ENCODE measurements at regions not wholly inside any gene's neighbourhood (a gene's known extent, or its start where the extent isn't known, plus 50 kb on each side); places are given as distances from the start of the nearest gene placed in this dataset.

DNA sequence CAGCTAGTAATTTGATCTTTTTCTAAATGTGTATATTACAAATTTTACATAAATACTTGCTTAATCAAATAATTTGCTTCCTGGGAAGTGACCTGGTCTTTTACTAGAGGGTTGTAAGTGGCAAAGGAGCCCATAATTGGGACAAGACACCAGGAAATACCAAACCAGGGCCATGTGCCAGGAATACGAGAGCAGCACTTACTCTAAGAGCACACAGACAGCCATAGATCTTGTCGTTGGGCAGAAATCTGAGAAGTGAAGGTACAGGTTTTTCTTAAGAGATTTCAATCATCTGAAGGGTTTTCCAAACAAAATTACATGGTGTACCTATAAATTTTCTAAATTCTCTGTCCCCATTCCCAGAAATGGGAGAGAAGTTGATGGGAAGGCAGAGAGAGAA is 179.3 kb downstream of the HINT1 start:
- H3K9ac ChIP-seq (ENCODE audit: low read depth in 1 of 3, low read length in 3 of 3) = no peak overlapping the region
- no peak overlapping the region for H3K4me3 ChIP-seq (ENCODE audit: low read length in 3 of 3)
- H3K27me3 ChIP-seq (ENCODE audit: control insufficient read depth in 3 of 3, insufficient read depth in 3 of 3, low read length in 3 of 3) = no peaks in the 10 kb centered on the region
- H3K36me3 ChIP-seq (ENCODE audit: control insufficient read depth in 3 of 3, insufficient read depth in 3 of 3, low read length in 3 of 3) = no peaks in the 10 kb centered on the region
- no peaks in the 10 kb centered on the region for H3K4me1 ChIP-seq (ENCODE audit: control insufficient read depth in 3 of 3, insufficient read depth in 3 of 3, low read length in 3 of 3)
- no peaks in the 10 kb centered on the region for H3K9me3 ChIP-seq (ENCODE audit: control insufficient read depth in 3 of 3, low read length in 3 of 3)
- H3K27ac ChIP-seq (ENCODE audit: low read depth, low read length) = no peak overlapping the region

DNA sequence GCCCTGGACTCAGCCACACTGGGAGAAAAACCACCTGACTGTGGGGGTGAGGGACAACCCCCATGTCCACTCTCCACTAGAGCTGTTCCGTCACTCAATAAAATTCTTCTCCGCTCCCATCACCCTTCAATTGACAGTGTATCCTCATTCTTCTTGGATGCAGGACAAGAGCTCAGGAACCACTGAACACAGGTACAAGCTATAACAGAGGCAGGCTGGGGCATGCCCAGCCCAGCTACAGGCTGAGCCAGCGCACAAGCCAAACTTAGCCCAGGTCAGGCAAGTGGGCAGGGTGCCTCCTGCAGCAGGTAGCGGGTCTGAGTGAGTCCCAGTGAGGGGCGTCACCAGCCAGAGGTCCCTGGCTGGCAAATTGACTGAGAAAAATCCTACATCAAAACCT is 183.4 kb downstream of the HINT1 start:
- Histone ChIP-seq H3K9me3 (ENCODE audit: control insufficient read depth in 3 of 3, low read length in 3 of 3) (no peaks in the 10 kb centered on the region), H3K4me1 (ENCODE audit: control insufficient read depth in 3 of 3, insufficient read depth in 3 of 3, low read length in 3 of 3) (no peaks in the 10 kb centered on the region), H3K9ac (ENCODE audit: low read depth in 1 of 3, low read length in 3 of 3) (no peak overlapping the region), H3K4me3 (ENCODE audit: low read length in 3 of 3) (no peak overlapping the region), H3K27ac (ENCODE audit: low read depth, low read length) (no peak overlapping the region), H3K27me3 (ENCODE audit: control insufficient read depth in 3 of 3, insufficient read depth in 3 of 3, low read length in 3 of 3) (no peaks in the 10 kb centered on the region), H3K36me3 (ENCODE audit: control insufficient read depth in 3 of 3, insufficient read depth in 3 of 3, low read length in 3 of 3) (no peaks in the 10 kb centered on the region)

- no peak overlapping the region for H3K4me3 ChIP-seq (ENCODE audit: low read length in 3 of 3)
- no peak overlapping the region for H3K27ac ChIP-seq (ENCODE audit: low read depth, low read length)
- H3K27me3 ChIP-seq (ENCODE audit: control insufficient read depth in 3 of 3, insufficient read depth in 3 of 3, low read length in 3 of 3) = no peaks in the 10 kb centered on the region
- H3K9me3 ChIP-seq (ENCODE audit: control insufficient read depth in 3 of 3, low read length in 3 of 3) = no peaks in the 10 kb centered on the region
- no peaks in the 10 kb centered on the region for H3K4me1 ChIP-seq (ENCODE audit: control insufficient read depth in 3 of 3, insufficient read depth in 3 of 3, low read length in 3 of 3)
- no peaks in the 10 kb centered on the region for H3K36me3 ChIP-seq (ENCODE audit: control insufficient read depth in 3 of 3, insufficient read depth in 3 of 3, low read length in 3 of 3)
- H3K9ac ChIP-seq (ENCODE audit: low read depth in 1 of 3, low read length in 3 of 3) = no peak overlapping the region
Observed at GRCh38 chr5:130978475-130978874, 186.6 kb downstream of the HINT1 start.

- H3K4me1 ChIP-seq (ENCODE audit: control insufficient read depth in 3 of 3, insufficient read depth in 3 of 3, low read length in 3 of 3) = no peaks in the 10 kb centered on the region
- no peak overlapping the region for H3K27ac ChIP-seq (ENCODE audit: low read depth, low read length)
- H3K36me3 ChIP-seq (ENCODE audit: control insufficient read depth in 3 of 3, insufficient read depth in 3 of 3, low read length in 3 of 3) = no peaks in the 10 kb centered on the region
- no peak overlapping the region for H3K4me3 ChIP-seq (ENCODE audit: low read length in 3 of 3)
- no peaks in the 10 kb centered on the region for H3K27me3 ChIP-seq (ENCODE audit: control insufficient read depth in 3 of 3, insufficient read depth in 3 of 3, low read length in 3 of 3)
- H3K9ac ChIP-seq (ENCODE audit: low read depth in 1 of 3, low read length in 3 of 3) = no peak overlapping the region
- H3K9me3 ChIP-seq (ENCODE audit: control insufficient read depth in 3 of 3, low read length in 3 of 3) = no peaks in the 10 kb centered on the region
Observed at GRCh38 chr5:130976493-130976892, 188.6 kb downstream of the HINT1 start.

DNA sequence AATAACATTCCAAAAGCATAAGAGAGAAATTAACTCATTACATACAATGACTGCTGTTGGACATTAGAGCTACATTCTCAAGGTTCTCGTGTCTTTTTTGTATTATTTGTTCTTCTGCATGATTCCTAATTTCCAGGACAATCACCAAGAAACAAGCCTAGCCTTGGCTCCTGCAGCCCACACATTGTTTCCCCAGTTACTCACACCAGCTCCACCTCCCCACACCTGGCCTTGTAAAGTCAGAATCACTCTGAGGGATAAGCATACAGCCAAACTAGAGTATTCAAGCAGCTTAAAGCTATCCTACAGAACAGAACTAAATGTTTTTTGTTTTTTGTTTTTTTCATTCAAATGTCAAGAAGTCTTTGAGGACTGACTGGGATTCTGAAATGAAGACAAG is 189.2 kb downstream of the HINT1 start:
- Histone ChIP-seq H3K27ac (ENCODE audit: low read depth, low read length) (no peak overlapping the region), H3K9ac (ENCODE audit: low read depth in 1 of 3, low read length in 3 of 3) (no peak overlapping the region), H3K27me3 (ENCODE audit: control insufficient read depth in 3 of 3, insufficient read depth in 3 of 3, low read length in 3 of 3) (no peaks in the 10 kb centered on the region), H3K4me3 (ENCODE audit: low read length in 3 of 3) (no peak overlapping the region), H3K36me3 (ENCODE audit: control insufficient read depth in 3 of 3, insufficient read depth in 3 of 3, low read length in 3 of 3) (no peaks in the 10 kb centered on the region), H3K9me3 (ENCODE audit: control insufficient read depth in 3 of 3, low read length in 3 of 3) (no peaks in the 10 kb centered on the region), H3K4me1 (ENCODE audit: control insufficient read depth in 3 of 3, insufficient read depth in 3 of 3, low read length in 3 of 3) (no peaks in the 10 kb centered on the region)

DNA sequence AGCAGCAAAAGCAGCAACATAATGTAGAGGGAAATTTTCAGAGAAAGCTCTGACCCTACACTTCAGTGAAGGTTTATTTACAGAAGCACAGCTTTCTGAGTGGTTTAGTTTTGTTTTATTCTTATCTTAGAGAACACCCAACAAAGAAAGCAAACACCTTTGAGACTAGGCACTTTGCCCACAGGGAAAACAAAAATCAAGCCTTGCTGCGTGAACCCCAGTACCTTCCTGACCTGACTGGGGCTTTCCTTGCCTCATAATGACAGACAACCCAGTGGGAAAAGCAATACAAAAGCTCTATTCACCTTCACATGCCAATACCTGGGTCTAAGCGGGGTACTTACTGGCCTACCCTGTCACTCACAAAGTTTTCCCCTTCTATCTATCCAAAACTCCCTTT is 189.8 kb downstream of the HINT1 start:
- Histone ChIP-seq H3K4me3 (ENCODE audit: low read length in 3 of 3) (no peak overlapping the region), H3K4me1 (ENCODE audit: control insufficient read depth in 3 of 3, insufficient read depth in 3 of 3, low read length in 3 of 3) (no peaks in the 10 kb centered on the region), H3K36me3 (ENCODE audit: control insufficient read depth in 3 of 3, insufficient read depth in 3 of 3, low read length in 3 of 3) (no peaks in the 10 kb centered on the region), H3K9me3 (ENCODE audit: control insufficient read depth in 3 of 3, low read length in 3 of 3) (no peaks in the 10 kb centered on the region), H3K27me3 (ENCODE audit: control insufficient read depth in 3 of 3, insufficient read depth in 3 of 3, low read length in 3 of 3) (no peaks in the 10 kb centered on the region), H3K9ac (ENCODE audit: low read depth in 1 of 3, low read length in 3 of 3) (no peak overlapping the region), H3K27ac (ENCODE audit: low read depth, low read length) (no peak overlapping the region)

DNA sequence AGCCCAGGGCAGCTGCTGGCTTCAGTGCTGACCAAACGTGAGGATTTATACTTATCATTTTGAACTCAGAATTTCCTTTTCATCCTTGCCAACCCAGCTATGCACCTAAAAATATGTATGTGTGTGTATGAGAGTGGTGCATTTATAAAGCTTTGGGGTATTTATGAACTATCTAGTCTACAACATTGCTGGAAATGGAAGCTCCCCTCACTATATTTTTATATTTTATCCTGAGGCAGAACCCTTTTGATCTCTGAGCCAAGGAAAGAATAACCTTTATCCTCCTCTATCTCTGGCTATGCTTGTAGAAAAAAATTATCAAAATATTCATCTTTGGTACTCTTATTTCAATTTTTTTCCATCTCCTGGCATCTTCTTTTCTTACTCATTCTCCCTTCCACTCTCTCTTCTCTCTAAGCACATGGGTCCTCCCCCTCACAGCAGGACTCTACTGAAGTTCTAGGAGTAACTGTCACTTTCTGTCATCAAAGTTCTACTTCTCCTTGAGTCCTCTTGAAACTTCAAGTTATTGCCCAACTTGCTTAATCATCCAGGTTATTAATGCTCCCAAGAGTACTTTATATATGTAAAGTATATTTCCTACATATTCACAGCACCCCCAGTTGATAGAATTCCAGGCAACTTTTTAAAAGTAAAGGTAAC is 190.9 kb downstream of the HINT1 start:
- no peak overlapping the region for H3K9ac ChIP-seq (ENCODE audit: low read depth in 1 of 3, low read length in 3 of 3)
- no peaks in the 10 kb centered on the region for H3K36me3 ChIP-seq (ENCODE audit: control insufficient read depth in 3 of 3, insufficient read depth in 3 of 3, low read length in 3 of 3)
- no peaks in the 10 kb centered on the region for H3K4me1 ChIP-seq (ENCODE audit: control insufficient read depth in 3 of 3, insufficient read depth in 3 of 3, low read length in 3 of 3)
- H3K9me3 ChIP-seq (ENCODE audit: control insufficient read depth in 3 of 3, low read length in 3 of 3) = no peaks in the 10 kb centered on the region
- no peaks in the 10 kb centered on the region for H3K27me3 ChIP-seq (ENCODE audit: control insufficient read depth in 3 of 3, insufficient read depth in 3 of 3, low read length in 3 of 3)
- H3K4me3 ChIP-seq (ENCODE audit: low read length in 3 of 3) = no peak overlapping the region
- no peak overlapping the region for H3K27ac ChIP-seq (ENCODE audit: low read depth, low read length)

DNA sequence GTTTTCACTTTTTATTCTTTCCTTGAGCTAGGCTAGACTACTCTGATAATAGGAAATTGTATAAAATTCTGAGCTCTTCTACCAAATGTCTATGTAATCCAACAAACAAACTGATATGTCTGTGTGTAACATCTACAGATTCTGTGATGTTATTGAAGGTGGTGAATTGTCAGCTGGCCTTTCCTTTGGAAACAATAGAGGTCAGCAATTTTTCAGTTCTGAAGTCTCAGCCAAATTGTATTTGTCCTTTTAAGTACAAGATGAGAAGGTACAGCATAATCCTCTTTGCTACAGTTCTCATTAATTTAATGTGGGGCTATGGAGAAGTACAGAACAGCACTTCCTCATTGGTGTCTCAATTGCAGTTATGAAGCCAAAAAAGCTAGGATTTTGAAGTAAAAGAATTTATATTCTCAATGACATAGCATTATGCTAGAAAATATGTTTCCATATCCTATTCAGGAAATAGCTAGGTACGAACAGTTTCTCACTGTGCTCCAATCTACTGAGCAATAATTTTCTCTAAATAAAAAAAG is 198.0 kb downstream of the HINT1 start:
- Histone ChIP-seq H3K27me3 (ENCODE audit: control insufficient read depth in 3 of 3, insufficient read depth in 3 of 3, low read length in 3 of 3) (no peaks in the 10 kb centered on the region), H3K36me3 (ENCODE audit: control insufficient read depth in 3 of 3, insufficient read depth in 3 of 3, low read length in 3 of 3) (no peaks in the 10 kb centered on the region), H3K9me3 (ENCODE audit: control insufficient read depth in 3 of 3, low read length in 3 of 3) (peaks cover 0 to 4% (median 0%) of the 10 kb centered on the region in 3 donors), H3K27ac (ENCODE audit: low read depth, low read length) (no peak overlapping the region), H3K9ac (ENCODE audit: low read depth in 1 of 3, low read length in 3 of 3) (no peak overlapping the region), H3K4me1 (ENCODE audit: control insufficient read depth in 3 of 3, insufficient read depth in 3 of 3, low read length in 3 of 3) (no peaks in the 10 kb centered on the region), H3K4me3 (ENCODE audit: low read length in 3 of 3) (no peak overlapping the region)

DNA sequence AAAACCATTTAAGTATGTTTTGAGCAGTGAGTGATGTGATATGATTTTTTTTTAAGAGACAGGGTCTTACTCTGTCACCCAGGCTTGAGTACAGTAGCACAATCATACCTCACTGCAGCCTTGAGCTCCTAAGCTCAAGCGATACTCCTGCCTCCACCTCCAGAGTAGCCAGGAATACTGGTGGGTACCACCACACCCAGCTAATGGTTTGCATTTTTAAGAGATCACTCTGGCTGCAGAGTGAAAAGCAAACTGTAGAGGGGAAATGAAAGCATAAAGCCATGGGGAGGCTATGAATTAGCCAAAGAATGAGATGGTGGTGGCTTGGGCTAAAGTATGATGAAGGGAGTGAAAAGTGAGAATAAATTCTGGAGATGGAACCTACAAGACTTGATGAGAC is 199.1 kb downstream of the HINT1 start:
- Histone ChIP-seq H3K4me3 (ENCODE audit: low read length in 3 of 3) (no peak overlapping the region), H3K36me3 (ENCODE audit: control insufficient read depth in 3 of 3, insufficient read depth in 3 of 3, low read length in 3 of 3) (no peaks in the 10 kb centered on the region), H3K9ac (ENCODE audit: low read depth in 1 of 3, low read length in 3 of 3) (no peak overlapping the region), H3K4me1 (ENCODE audit: control insufficient read depth in 3 of 3, insufficient read depth in 3 of 3, low read length in 3 of 3) (no peaks in the 10 kb centered on the region), H3K27ac (ENCODE audit: low read depth, low read length) (no peak overlapping the region), H3K9me3 (ENCODE audit: control insufficient read depth in 3 of 3, low read length in 3 of 3) (peaks cover 0 to 4% (median 0%) of the 10 kb centered on the region in 3 donors), H3K27me3 (ENCODE audit: control insufficient read depth in 3 of 3, insufficient read depth in 3 of 3, low read length in 3 of 3) (no peaks in the 10 kb centered on the region)

DNA sequence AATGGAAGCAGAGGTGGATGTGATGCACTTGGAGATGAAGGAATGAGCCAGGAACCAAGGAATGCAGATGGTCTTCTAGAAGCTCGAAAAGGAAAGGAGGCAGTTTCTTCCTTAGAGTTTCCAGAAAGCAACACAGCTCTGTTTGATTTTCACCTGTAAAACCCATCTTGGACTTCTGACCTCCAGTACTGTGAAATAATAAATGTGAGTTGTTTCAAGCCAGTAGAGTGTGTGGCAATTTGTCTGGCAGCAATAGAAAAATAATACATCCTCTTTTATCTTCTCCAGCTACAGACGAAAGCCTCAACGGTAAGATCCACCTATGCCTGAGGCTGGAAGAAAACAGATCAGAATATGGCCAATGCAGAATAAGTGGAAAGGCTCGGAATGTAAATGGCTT is 199.7 kb downstream of the HINT1 start:
- Histone ChIP-seq H3K9ac (ENCODE audit: low read depth in 1 of 3, low read length in 3 of 3) (no peak overlapping the region), H3K4me3 (ENCODE audit: low read length in 3 of 3) (no peak overlapping the region), H3K4me1 (ENCODE audit: control insufficient read depth in 3 of 3, insufficient read depth in 3 of 3, low read length in 3 of 3) (no peaks in the 10 kb centered on the region), H3K27me3 (ENCODE audit: control insufficient read depth in 3 of 3, insufficient read depth in 3 of 3, low read length in 3 of 3) (no peaks in the 10 kb centered on the region), H3K9me3 (ENCODE audit: control insufficient read depth in 3 of 3, low read length in 3 of 3) (peaks cover 0 to 4% (median 0%) of the 10 kb centered on the region in 3 donors), H3K27ac (ENCODE audit: low read depth, low read length) (no peak overlapping the region), H3K36me3 (ENCODE audit: control insufficient read depth in 3 of 3, insufficient read depth in 3 of 3, low read length in 3 of 3) (no peaks in the 10 kb centered on the region)

All from skeletal muscle tissue (tissue), 3 donors.